ENCODE measurements at regions not wholly inside any gene's neighbourhood (a gene's known extent, or its start where the extent isn't known, plus 50 kb on each side); places are given as distances from the start of the nearest gene placed in this dataset.

DNA sequence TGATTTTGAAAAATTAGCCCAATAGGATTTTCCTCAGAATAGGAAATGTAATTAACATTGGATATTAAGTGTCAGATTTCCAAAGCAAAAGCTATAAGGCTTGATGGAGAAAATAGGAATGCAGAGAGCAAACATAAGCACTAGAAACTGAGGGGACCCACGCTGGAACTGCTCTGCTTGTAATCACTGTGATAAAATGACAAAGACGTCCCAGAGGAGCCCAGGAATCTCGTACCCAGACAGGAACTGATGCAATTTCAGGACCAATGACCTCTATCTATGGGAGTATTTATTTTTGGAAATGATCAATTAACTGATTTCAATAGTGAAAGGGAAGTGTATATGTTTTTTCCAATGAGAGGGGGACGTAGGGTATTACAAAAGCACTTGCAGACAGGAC, 714.5 kb upstream of the WWC1 start:
- TF ChIP-seq, protein P1, sequence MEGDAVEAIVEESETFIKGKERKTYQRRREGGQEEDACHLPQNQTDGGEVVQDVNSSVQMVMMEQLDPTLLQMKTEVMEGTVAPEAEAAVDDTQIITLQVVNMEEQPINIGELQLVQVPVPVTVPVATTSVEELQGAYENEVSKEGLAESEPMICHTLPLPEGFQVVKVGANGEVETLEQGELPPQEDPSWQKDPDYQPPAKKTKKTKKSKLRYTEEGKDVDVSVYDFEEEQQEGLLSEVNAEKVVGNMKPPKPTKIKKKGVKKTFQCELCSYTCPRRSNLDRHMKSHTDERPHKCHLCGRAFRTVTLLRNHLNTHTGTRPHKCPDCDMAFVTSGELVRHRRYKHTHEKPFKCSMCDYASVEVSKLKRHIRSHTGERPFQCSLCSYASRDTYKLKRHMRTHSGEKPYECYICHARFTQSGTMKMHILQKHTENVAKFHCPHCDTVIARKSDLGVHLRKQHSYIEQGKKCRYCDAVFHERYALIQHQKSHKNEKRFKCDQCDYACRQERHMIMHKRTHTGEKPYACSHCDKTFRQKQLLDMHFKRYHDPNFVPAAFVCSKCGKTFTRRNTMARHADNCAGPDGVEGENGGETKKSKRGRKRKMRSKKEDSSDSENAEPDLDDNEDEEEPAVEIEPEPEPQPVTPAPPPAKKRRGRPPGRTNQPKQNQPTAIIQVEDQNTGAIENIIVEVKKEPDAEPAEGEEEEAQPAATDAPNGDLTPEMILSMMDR (IDR thresholded peaks at IDR 0.05): no peak
- no peak for TF ChIP-seq ZNF317 (CRISPR knock-in tag; IDR thresholded peaks at IDR 0.05; ENCODE audit: borderline replicate concordance, low read depth)
- TF ChIP-seq, protein P2, sequence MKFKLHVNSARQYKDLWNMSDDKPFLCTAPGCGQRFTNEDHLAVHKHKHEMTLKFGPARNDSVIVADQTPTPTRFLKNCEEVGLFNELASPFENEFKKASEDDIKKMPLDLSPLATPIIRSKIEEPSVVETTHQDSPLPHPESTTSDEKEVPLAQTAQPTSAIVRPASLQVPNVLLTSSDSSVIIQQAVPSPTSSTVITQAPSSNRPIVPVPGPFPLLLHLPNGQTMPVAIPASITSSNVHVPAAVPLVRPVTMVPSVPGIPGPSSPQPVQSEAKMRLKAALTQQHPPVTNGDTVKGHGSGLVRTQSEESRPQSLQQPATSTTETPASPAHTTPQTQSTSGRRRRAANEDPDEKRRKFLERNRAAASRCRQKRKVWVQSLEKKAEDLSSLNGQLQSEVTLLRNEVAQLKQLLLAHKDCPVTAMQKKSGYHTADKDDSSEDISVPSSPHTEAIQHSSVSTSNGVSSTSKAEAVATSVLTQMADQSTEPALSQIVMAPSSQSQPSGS (CRISPR knock-in tag; IDR thresholded peaks at IDR 0.05; ENCODE audit: borderline replicate concordance, low read depth): no peak
- TF ChIP-seq, protein P3, sequence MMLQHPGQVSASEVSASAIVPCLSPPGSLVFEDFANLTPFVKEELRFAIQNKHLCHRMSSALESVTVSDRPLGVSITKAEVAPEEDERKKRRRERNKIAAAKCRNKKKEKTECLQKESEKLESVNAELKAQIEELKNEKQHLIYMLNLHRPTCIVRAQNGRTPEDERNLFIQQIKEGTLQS (CRISPR knock-in tag; conservative IDR thresholded peaks at IDR 0.05): no peak
